AG04449 (cell line): ENCODE measurements at regions not wholly inside any gene's neighbourhood (a gene's known extent, or its start where the extent isn't known, plus 50 kb on each side); places are given as distances from the start of the nearest gene placed in this dataset.

Experiments
- CTCF ChIA-PET: fragments of 350-600 bp; formaldehyde crosslinking; extraction: SDS; loops from one replicate; lab custom pipeline; 2021; ENCODE audit warnings: antibody characterized with exemption; lab: Yijun Ruan, JAX
- POLR2A ChIA-PET: fragments of 400-600, 350-600 bp; formaldehyde crosslinking; extraction: SDS; loops from one replicate; lab custom pipeline; 2020; ENCODE audit warnings: antibody characterized with exemption, inconsistent platforms; lab: Yijun Ruan, JAX
- DNase-seq: peaks from one replicate; pipeline ENCODE4 v3.0.0-alpha.2; 2010; ENCODE audit warnings: low read depth, low spot score
- H3K4me3 ChIP-seq: 2 replicates; pipeline ENCODE4 v1.5.1; 2011; ENCODE audit warnings: low read depth, mild to moderate bottlenecking, control low read depth, low read length
- CTCF ChIP-seq: IDR thresholded peaks from one replicate; pipeline ENCODE4 v1.5.1; 2011; ENCODE audit warnings: mild to moderate bottlenecking, moderate library complexity, low read length, control low read depth, inconsistent platforms; ENCODE audit not compliant: insufficient read depth; ENCODE audit errors: missing control alignments

- no peak overlapping the region for H3K4me3 ChIP-seq
- DNase-seq, result no peak
- ChIA-PET CTCF (no interaction called here), POLR2A (no interaction called here)
- TF ChIP-seq CTCF, result no peak
Measured at GRCh38 chr5:101520417-101520816, 617.3 kb upstream of the ST8SIA4 start.

GRCh38 chr5:101517795-101518194, 614.7 kb upstream of the ST8SIA4 start:
- ChIA-PET POLR2A (no interaction called here), CTCF (no interaction called here)
- no peak overlapping the region for H3K4me3 ChIP-seq
- TF ChIP-seq CTCF, result no peak
- no peak for DNase-seq

- POLR2A ChIA-PET, result no interaction called here
Measured at GRCh38 chr5:101515721-101516120, 612.6 kb upstream of the ST8SIA4 start.

GRCh38 chr5:101505891-101506570, 602.9 kb upstream of the ST8SIA4 start:
- H3K4me3 ChIP-seq, result no peak overlapping the region
- POLR2A ChIA-PET, result no interaction called here
- CTCF ChIA-PET, result no interaction called here
- TF ChIP-seq CTCF, result no peak
- DNase-seq, result no peak

More at GRCh38 chr5:101515721-101516120, 612.6 kb upstream of the ST8SIA4 start:
- H3K4me3 ChIP-seq, result no peak overlapping the region
- no peak for TF ChIP-seq CTCF
- CTCF ChIA-PET, result no interaction called here
- no peak for DNase-seq

- ChIA-PET CTCF (no interaction called here), POLR2A (no interaction called here)
- no peak for DNase-seq
- no peak for TF ChIP-seq CTCF
- no peak overlapping the region for H3K4me3 ChIP-seq
Measured at GRCh38 chr5:101482931-101483330, 579.8 kb upstream of the ST8SIA4 start.

- POLR2A ChIA-PET, result no interaction called here
- TF ChIP-seq CTCF, result no peak
- H3K4me3 ChIP-seq, result no peak overlapping the region
- DNase-seq, result no peak
- CTCF ChIA-PET, result no interaction called here
Measured at GRCh38 chr5:101473483-101473882, 570.4 kb upstream of the ST8SIA4 start.
